AG10803 (cell line): ENCODE measurements at regions not wholly inside any gene's neighbourhood (a gene's known extent, or its start where the extent isn't known, plus 50 kb on each side); places are given as distances from the start of the nearest gene placed in this dataset.

Source experiments
- DNase-seq: peaks from one replicate; pipeline ENCODE4 v3.0.0; 2010; ENCODE audit warnings: low read depth
- H3K4me3 ChIP-seq: 2 replicates; pipeline ENCODE4 v1.5.1; 2011; ENCODE audit warnings: mild to moderate bottlenecking, low read length, control low read depth
- CTCF ChIP-seq: conservative IDR thresholded peaks from 2 replicates; pipeline ENCODE4 v1.5.1; 2011; ENCODE audit warnings: mild to moderate bottlenecking, low read length, control low read depth, inconsistent platforms

GRCh38 chrY:7923476-7924017 is 1012.0 kb upstream of the AMELY start:
- TF ChIP-seq CTCF: no peak
- no peak overlapping the region for H3K4me3 ChIP-seq
- no peak for DNase-seq

GRCh38 chrY:7920382-7920781 is 1008.8 kb upstream of the AMELY start:
- TF ChIP-seq CTCF: no peak
- DNase-seq: no peak

GRCh38 chrY:7888506-7888905 is 977.0 kb upstream of the AMELY start:
- TF ChIP-seq CTCF: no peak
- no peak overlapping the region for H3K4me3 ChIP-seq
- DNase-seq: no peak

More at GRCh38 chrY:7920382-7920781, 1008.8 kb upstream of the AMELY start:
- H3K4me3 ChIP-seq: no peak overlapping the region

GRCh38 chrY:7881696-7882095 is 970.1 kb upstream of the AMELY start:
- DNase-seq: no peak
- H3K4me3 ChIP-seq: no peak overlapping the region
- TF ChIP-seq CTCF: no peak

- TF ChIP-seq CTCF: no peak
- DNase-seq: no peak
- H3K4me3 ChIP-seq: no peak overlapping the region
These were observed 967.7 kb upstream of the AMELY start for GRCh38 chrY:7879245-7879644.

- no peak overlapping the region for H3K4me3 ChIP-seq
- TF ChIP-seq CTCF: no peak
- no peak for DNase-seq
These were observed 967.2 kb upstream of the AMELY start for GRCh38 chrY:7878719-7879118.

GRCh38 chrY:7877458-7877857 is 965.9 kb upstream of the AMELY start:
- DNase-seq: no peak

More at GRCh38 chrY:7877458-7877857, 965.9 kb upstream of the AMELY start:
- TF ChIP-seq CTCF: no peak
- H3K4me3 ChIP-seq: no peak overlapping the region
